Stomach smooth muscle (tissue), 2 donors: ENCODE measurements at regions not wholly inside any gene's neighbourhood (a gene's known extent, or its start where the extent isn't known, plus 50 kb on each side); places are given as distances from the start of the nearest gene placed in this dataset.

ENCODE experiments used
- H3K27ac ChIP-seq: one replicate; pipeline ENCODE4 v1.7.0; 2013; ENCODE audit warnings: mild to moderate bottlenecking, low read length, inconsistent platforms
- H3K27me3 ChIP-seq, 2 donors: one replicate each; pipeline ENCODE4 v1.7.0; 2013; ENCODE audit warnings: low read length in 2 of 2; ENCODE audit not compliant: insufficient read depth in 2 of 2, control insufficient read depth in 1 of 2
- H3K36me3 ChIP-seq, 2 donors: one replicate each; pipeline ENCODE4 v1.7.0; 2013; ENCODE audit warnings: low read length in 2 of 2; ENCODE audit not compliant: control insufficient read depth in 2 of 2, insufficient read depth in 2 of 2
- H3K4me1 ChIP-seq: one replicate; pipeline ENCODE4 v1.7.0; 2013; ENCODE audit warnings: low read length; ENCODE audit not compliant: control insufficient read depth, insufficient read depth
- H3K4me3 ChIP-seq, 2 donors: one replicate each; pipeline ENCODE4 v1.7.0; 2013; ENCODE audit warnings: low read length in 2 of 2
- H3K9ac ChIP-seq, 2 donors: one replicate each; pipeline ENCODE4 v1.7.0; 2013; ENCODE audit warnings: low read length in 2 of 2, mild to moderate bottlenecking in 1 of 2
- H3K9me3 ChIP-seq, 2 donors: one replicate each; pipeline ENCODE4 v1.7.0; 2013; ENCODE audit warnings: low read length in 2 of 2; ENCODE audit not compliant: control insufficient read depth in 2 of 2
- donor health status: healthy.
- donor health status: Pancreatic carcinoma.

GRCh38 chr5:61687371-61687770 is 355.3 kb downstream of the ZSWIM6 start:
- no peak overlapping the region for H3K4me3 ChIP-seq
- no peak overlapping the region for H3K27ac ChIP-seq
- no peak overlapping the region for H3K9ac ChIP-seq
- H3K36me3 ChIP-seq, result no peaks in the 10 kb centered on the region
- no peaks in the 10 kb centered on the region for H3K27me3 ChIP-seq
- H3K4me1 ChIP-seq, result no peaks in the 10 kb centered on the region
- H3K9me3 ChIP-seq, result no peaks in the 10 kb centered on the region

- H3K27ac ChIP-seq, result no peak overlapping the region
- no peaks in the 10 kb centered on the region for H3K9me3 ChIP-seq
- no peaks in the 10 kb centered on the region for H3K27me3 ChIP-seq
- H3K36me3 ChIP-seq, result no peaks in the 10 kb centered on the region
- H3K9ac ChIP-seq, result no peak overlapping the region
- H3K4me1 ChIP-seq, result no peaks in the 10 kb centered on the region
- no peak overlapping the region for H3K4me3 ChIP-seq
Observed at GRCh38 chr5:61689153-61689846, 357.2 kb downstream of the ZSWIM6 start.

DNA sequence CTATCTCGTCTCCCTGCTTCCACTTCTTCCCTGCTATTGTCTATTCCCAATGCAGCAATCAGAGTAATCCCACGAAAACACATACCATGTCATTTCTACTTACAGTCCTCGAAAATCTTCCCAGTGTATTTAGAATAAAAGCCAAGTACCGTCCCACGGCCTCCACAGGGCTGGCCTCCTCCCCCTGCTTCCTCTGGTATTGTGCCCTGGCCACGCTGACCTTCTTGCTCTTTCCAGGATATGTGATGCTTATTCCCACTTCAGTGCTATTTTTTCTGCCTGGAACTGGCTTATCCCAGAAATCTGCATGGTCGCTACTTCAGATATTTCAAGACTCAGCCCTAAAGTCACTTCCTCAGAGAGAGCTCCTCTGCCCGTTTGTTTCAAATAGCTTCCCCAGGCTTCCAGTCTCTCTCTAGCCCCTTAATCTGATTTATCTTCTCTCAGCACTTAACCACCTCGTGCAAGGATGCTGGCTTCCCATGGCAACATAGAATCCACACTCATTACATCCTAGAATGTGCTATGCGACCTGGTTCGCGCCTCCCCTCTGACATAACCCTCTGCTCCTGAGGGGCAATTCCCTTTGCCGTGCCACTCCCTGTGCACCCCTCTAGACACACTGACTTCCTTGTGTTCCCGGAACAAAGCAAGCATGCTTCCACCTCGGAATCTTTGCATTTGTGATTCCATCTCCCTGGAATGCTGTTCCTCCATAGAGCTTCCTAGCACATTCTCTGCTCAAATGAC is 365.9 kb downstream of the ZSWIM6 start:
- Histone ChIP-seq H3K27ac (no peak overlapping the region), H3K9me3 (no peaks in the 10 kb centered on the region), H3K36me3 (no peaks in the 10 kb centered on the region), H3K4me1 (no peaks in the 10 kb centered on the region), H3K4me3 (no peak overlapping the region), H3K9ac (no peak overlapping the region), H3K27me3 (no peaks in the 10 kb centered on the region)

DNA sequence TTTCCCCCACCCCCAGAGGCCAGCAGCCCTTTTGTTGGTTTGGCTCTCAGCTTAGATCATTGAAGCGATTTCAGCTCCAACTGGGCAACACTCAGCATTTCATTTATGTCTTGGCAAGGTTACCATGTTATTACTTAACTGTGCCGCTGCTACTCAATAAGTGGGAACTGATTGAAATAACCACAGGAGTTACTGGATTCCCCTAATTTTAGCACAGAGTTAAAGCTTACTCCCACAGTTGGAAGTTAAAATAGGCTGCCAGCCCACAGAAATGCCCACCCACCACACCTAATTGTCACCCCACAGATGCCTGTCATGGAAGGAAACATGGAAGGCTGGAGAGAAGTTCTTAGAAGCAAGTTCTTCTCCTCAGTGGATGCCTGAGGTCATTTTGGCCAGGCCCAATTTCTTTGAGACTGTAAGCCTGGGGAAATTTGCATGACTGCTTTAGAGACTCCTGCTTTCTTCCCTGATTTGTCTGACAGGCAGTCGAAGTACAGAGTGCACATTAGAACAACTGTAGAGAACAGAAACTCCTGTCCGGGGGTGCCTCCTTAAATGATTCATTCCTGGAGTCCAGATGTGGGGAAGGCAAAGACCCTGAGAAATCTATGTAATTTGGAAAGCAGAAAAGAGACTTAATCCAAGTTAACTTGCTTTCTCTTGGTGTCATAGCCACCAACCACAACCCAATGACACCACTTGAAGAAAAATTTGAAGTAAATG is 370.0 kb downstream of the ZSWIM6 start:
- H3K4me3 ChIP-seq, result no peak overlapping the region
- H3K36me3 ChIP-seq, result no peaks in the 10 kb centered on the region
- H3K9ac ChIP-seq, result no peak overlapping the region
- H3K27me3 ChIP-seq, result no peaks in the 10 kb centered on the region
- H3K9me3 ChIP-seq, result no peaks in the 10 kb centered on the region
- H3K27ac ChIP-seq, result no peak overlapping the region
- H3K4me1 ChIP-seq, result no peaks in the 10 kb centered on the region

- Histone ChIP-seq H3K9me3 (no peaks in the 10 kb centered on the region), H3K36me3 (no peaks in the 10 kb centered on the region), H3K9ac (no peak overlapping the region), H3K27ac (no peak overlapping the region), H3K4me1 (no peaks in the 10 kb centered on the region), H3K4me3 (no peak overlapping the region), H3K27me3 (no peaks in the 10 kb centered on the region)
Observed at GRCh38 chr5:61702784-61703183, 370.7 kb downstream of the ZSWIM6 start.

GRCh38 chr5:61704289-61704688 is 372.2 kb downstream of the ZSWIM6 start:
- no peak overlapping the region for H3K4me3 ChIP-seq
- no peak overlapping the region for H3K27ac ChIP-seq
- H3K9ac ChIP-seq, result no peak overlapping the region
- no peaks in the 10 kb centered on the region for H3K27me3 ChIP-seq
- H3K4me1 ChIP-seq, result no peaks in the 10 kb centered on the region
- H3K9me3 ChIP-seq, result no peaks in the 10 kb centered on the region
- H3K36me3 ChIP-seq, result no peaks in the 10 kb centered on the region

DNA sequence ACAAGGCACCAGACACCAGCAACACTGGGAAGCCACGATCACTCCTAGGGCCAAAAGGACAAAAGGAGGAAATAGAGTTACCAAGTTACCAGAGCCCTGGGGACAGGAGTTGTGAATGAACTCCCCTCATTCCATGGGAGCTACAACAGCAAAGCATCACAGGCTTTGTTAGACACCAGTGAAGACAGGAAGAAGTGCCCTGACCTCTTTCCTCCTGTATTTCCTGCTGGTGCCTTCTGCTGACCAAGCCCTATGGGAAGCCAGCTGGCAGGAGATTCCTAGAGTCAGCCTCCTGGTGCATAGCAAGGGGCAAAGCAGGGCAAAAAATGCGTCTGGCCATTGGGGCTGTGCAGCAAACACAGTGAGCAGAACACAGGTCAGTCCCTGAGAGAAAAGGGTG is 374.7 kb downstream of the ZSWIM6 start:
- no peaks in the 10 kb centered on the region for H3K9me3 ChIP-seq
- no peak overlapping the region for H3K4me3 ChIP-seq
- H3K9ac ChIP-seq, result no peak overlapping the region
- H3K4me1 ChIP-seq, result no peaks in the 10 kb centered on the region
- H3K36me3 ChIP-seq, result no peaks in the 10 kb centered on the region
- H3K27ac ChIP-seq, result no peak overlapping the region
- no peaks in the 10 kb centered on the region for H3K27me3 ChIP-seq

- Histone ChIP-seq H3K27me3 (no peaks in the 10 kb centered on the region), H3K9ac (no peak overlapping the region), H3K9me3 (no peaks in the 10 kb centered on the region), H3K36me3 (no peaks in the 10 kb centered on the region), H3K27ac (no peak overlapping the region), H3K4me3 (no peak overlapping the region), H3K4me1 (no peaks in the 10 kb centered on the region)
Observed at GRCh38 chr5:61719124-61719523, 387.1 kb downstream of the ZSWIM6 start.

DNA sequence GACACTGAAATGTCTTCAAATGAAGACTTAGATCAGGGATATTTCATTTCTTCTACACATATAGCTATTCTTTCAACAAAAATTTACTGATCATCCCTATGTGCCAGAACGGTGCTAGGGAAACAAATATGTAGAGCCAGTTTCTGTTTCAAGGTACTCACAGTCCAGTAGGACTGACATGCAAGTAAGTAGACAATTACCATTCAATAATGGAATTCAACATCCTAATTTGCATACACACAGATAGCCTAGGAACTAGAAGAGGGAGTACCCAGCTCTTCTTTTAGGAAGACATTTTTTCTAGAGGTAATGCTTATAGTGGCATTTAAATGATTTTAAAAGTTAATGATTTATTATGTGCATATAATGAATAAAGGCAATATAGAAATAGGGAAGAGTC is 388.8 kb downstream of the ZSWIM6 start:
- no peaks in the 10 kb centered on the region for H3K9me3 ChIP-seq
- no peak overlapping the region for H3K4me3 ChIP-seq
- H3K36me3 ChIP-seq, result no peaks in the 10 kb centered on the region
- H3K27ac ChIP-seq, result no peak overlapping the region
- H3K27me3 ChIP-seq, result no peaks in the 10 kb centered on the region
- H3K4me1 ChIP-seq, result no peaks in the 10 kb centered on the region
- H3K9ac ChIP-seq, result no peak overlapping the region

DNA sequence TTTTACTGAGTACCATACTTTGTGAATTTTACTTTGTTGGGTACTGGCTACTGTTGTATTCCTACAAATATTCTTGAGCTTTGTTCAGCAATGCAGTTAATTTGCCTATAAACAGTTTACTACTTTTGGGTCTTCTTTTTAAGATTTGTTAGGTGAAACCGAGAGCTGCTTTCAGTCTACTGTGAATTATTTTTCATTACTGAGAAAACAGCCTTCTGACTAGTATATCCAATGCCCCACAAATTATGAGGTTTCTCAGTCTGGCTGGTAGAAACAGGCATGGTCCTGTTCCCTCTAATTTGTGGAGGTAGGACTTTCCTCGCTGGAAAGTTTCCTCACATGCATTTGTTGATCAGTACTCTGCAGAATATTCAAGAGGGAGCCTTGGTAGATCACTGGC is 392.0 kb downstream of the ZSWIM6 start:
- Histone ChIP-seq H3K27ac (no peak overlapping the region), H3K9ac (no peak overlapping the region), H3K4me3 (no peak overlapping the region), H3K27me3 (no peaks in the 10 kb centered on the region), H3K9me3 (no peaks in the 10 kb centered on the region), H3K36me3 (no peaks in the 10 kb centered on the region), H3K4me1 (no peaks in the 10 kb centered on the region)

DNA sequence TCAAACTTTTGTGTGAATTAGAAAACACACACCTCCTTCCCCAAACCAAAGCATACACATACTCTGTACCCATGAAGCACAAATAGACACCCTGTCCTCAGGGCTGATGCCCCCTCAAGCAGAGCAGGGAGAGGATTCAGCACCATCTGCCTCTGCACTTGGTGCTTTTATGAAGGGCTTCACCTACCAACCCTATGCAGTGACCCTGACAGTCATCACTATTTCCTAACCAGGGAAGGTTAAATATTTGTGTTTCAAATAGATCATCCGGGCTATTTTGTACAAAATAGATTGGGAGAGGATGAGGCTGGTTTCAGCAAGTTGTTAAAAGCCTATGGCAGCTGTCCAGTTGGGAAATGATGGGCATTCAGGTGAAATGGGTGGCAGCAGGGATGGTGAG is 396.2 kb downstream of the ZSWIM6 start:
- Histone ChIP-seq H3K27ac (no peak overlapping the region), H3K4me1 (peaks cover 8% of the 10 kb centered on the region), H3K4me3 (no peak overlapping the region), H3K27me3 (no peaks in the 10 kb centered on the region), H3K9me3 (no peaks in the 10 kb centered on the region), H3K9ac (no peak overlapping the region), H3K36me3 (no peaks in the 10 kb centered on the region)
